ENCODE measurements at regions not wholly inside any gene's neighbourhood (a gene's known extent, or its start where the extent isn't known, plus 50 kb on each side); places are given as distances from the start of the nearest gene placed in this dataset.

DNA sequence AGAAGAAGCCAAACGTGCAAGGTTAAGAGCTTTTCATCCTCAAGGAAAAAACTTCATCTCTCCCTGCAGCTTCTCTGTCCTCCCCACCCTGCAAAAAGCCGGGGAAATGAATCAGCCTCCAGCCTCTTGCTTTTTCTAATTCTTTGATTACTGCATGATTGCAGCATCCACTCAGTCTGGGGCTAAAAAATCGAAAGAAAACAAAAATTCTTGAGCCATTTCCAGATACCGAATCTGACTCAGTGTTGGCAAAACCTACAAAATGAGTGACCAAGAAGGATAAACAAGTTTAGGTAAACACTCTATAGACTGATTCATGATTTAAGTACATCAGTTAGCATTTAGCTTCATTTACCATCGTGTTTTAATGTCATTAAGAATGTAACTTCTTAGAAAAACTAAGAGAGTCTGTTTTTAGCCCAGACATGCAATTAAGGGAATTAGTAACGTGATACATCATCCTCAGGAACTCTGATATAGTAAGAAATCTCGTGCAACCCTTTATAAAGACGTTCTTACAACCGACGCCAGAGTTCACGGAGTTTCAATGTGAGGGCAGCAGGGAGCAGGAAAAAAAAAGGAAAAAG is 287.3 kb upstream of the FOXF1 start:
- TF ChIP-seq, protein P1, sequence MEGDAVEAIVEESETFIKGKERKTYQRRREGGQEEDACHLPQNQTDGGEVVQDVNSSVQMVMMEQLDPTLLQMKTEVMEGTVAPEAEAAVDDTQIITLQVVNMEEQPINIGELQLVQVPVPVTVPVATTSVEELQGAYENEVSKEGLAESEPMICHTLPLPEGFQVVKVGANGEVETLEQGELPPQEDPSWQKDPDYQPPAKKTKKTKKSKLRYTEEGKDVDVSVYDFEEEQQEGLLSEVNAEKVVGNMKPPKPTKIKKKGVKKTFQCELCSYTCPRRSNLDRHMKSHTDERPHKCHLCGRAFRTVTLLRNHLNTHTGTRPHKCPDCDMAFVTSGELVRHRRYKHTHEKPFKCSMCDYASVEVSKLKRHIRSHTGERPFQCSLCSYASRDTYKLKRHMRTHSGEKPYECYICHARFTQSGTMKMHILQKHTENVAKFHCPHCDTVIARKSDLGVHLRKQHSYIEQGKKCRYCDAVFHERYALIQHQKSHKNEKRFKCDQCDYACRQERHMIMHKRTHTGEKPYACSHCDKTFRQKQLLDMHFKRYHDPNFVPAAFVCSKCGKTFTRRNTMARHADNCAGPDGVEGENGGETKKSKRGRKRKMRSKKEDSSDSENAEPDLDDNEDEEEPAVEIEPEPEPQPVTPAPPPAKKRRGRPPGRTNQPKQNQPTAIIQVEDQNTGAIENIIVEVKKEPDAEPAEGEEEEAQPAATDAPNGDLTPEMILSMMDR (IDR thresholded peaks at IDR 0.05) = no peak
- TF ChIP-seq EZH2 (IDR thresholded peaks at IDR 0.05) (no peak), EZH2phosphoT487 (IDR thresholded peaks at IDR 0.05) (no peak)

Data from neural progenitor cell (in vitro differentiated cells).